ENCODE measurements at regions not wholly inside any gene's neighbourhood (a gene's known extent, or its start where the extent isn't known, plus 50 kb on each side); places are given as distances from the start of the nearest gene placed in this dataset.

DNA sequence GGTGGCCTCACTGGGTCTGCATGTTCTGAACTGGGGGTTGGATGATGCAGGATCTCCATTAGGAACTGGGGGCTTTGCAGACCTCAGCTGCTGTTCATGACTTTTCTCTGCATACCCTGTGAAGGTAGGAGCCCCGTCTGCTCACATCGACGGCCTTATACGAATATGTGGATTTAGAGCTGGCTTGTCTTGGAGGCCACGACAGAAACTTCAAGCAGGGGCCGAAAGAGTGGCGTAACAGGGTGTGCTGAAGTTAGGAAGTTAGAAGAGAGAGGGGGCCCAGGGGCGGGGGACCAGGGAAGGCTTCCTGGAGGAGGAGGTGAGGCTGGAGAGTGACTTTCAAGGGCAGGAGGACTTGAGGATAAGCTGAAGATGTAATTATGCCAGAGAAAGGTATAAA lies 144.9 kb downstream of the TSN start:
- DNase-seq (ENCODE audit: low spot score), result no peak

GRCh38 chr2:121902171-121902591 lies 146.7 kb downstream of the TSN start:
- no peak for DNase-seq (ENCODE audit: low spot score)

DNA sequence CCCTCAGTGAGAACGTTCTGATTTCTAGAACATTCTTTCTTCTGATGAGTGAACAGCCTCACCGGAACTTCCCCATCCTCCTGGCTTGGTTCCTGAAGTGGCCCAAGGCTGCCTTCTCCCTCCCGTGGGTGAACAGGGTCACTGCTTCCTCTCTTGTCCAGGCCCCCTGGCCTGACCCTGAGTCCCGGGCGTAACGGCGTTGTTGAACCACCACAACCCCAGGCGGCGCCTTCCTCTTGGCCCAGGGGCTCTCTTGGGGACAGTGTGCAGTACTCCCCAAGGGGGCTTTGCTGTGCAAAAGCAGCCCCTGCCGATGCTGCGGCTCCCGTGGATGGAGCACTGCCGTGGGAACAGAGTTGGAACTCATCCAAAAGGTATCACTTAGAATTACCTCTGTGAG lies 147.2 kb downstream of the TSN start:
- no peak for DNase-seq (ENCODE audit: low spot score)

GRCh38 chr2:121903037-121903689 lies 147.7 kb downstream of the TSN start:
- DNase-seq (ENCODE audit: low spot score), result no peak

DNA sequence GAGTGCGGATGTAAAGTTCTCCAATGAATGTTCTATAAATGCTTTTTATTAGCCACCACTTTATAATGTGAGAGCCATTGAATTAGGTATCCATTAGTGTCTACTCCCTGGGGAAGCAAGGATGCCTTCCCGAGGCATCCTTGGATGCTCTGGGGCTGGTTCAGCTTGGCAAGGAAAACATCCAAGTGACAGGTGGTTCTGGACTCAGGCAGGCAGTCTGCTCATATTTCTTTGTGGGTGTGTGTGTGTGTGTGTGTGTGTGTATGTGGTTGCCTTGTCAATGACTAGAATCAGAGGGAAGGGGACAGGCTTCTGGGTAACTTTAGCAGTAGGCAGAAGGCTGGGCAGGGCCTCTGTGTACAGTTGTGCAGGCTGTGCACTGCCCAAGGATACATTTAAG lies 149.2 kb downstream of the TSN start:
- DNase-seq (ENCODE audit: low spot score), result no peak

GRCh38 chr2:121905201-121905600 lies 149.8 kb downstream of the TSN start:
- no peak for DNase-seq (ENCODE audit: low spot score)

DNA sequence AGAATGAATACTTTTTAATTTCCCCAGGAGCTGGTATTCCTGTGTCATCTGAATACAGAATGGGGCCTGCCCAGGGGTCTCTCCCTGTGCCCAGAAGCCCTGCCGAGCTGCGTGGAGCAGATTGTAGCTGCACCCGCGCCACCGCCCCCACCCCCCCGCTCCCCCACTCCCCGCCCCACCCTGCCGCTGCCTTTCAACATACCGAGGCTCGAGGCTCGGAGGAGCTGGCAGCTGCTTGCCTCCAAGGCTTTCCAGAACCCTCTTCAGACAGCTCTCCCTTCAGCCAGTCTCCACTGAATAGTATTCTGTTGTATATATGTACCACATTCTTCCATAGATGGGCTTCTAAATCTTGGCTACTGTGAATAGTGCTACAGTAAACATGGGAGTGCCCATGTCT lies 150.7 kb downstream of the TSN start:
- no peak for DNase-seq (ENCODE audit: low spot score)

GRCh38 chr2:121907928-121908327 lies 152.5 kb downstream of the TSN start:
- no peak for DNase-seq (ENCODE audit: low spot score)

- no peak for DNase-seq (ENCODE audit: low spot score)
Measured at GRCh38 chr2:121910139-121910538, 154.7 kb downstream of the TSN start.

GRCh38 chr2:121911036-121911435 lies 155.6 kb downstream of the TSN start:
- no peak for DNase-seq (ENCODE audit: low spot score)

DNA sequence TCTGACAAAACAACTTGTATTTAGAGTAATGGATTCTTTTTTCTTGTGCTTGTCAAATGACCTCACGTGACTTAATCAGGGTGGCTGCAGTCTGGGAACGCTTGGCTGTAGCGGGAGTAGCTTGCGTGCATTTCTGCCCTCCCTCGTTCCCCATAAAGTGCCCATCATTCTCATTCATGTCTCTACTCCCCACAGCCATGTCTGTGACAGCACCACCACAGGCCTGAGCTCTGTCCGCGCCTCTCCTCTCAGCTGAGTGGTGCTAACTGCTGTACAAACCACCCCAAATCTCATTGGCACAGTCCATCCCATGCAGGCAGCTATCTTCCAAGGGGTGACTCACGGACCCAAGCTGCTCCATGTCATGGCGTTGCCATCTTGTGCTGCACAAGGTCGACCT lies 161.7 kb downstream of the TSN start:
- DNase-seq (ENCODE audit: low spot score), result no peak

- no peak for DNase-seq (ENCODE audit: low spot score)
Measured at GRCh38 chr2:121918231-121918630, 162.8 kb downstream of the TSN start.

- no peak for DNase-seq (ENCODE audit: low spot score)
Measured at GRCh38 chr2:121919803-121920202, 164.4 kb downstream of the TSN start.

- no peak for DNase-seq (ENCODE audit: low spot score)
Measured at GRCh38 chr2:121925466-121925865, 170.0 kb downstream of the TSN start.

DNA sequence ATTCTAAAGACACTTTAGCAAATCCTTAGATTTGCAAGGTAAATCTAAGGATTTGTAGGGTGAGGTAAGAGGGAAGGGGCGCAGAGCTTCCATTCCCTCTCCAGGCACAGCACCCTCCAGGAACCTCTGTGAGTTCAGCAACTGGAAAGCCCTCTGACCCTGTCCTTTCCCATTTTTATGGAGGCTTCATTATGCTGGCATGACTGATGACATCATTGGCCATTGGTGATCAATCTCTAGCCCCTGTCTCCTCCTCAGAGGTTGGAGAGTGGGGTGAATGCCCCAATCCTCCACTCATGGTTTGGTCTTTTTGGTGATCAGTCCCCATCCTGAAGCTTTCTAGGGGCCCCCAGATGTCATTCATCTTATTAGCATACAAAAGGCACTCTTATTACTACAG lies 187.8 kb downstream of the TSN start:
- no peak for DNase-seq (ENCODE audit: low spot score)

GRCh38 chr2:121944072-121944831 lies 188.8 kb downstream of the TSN start:
- DNase-seq (ENCODE audit: low spot score), result no peak

DNA sequence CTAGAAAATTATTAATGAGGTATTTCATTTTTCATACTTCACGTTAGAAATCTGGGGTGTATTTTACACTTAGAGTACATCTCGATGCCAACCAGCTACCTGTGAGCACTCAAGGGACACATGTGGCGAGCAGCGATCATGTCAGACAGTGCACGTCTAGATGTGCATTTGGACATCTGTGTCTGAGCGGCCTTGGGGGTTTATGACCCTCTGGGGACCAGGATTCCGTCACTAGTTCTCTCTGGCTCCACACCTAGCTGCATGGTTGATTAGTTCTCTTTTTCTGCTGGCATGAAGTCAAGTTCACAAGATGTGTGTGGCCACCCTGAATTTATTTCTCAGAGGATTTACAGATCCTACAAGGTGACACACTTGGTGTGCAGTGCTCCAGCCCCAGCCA lies 192.2 kb downstream of the TSN start:
- no peak for DNase-seq (ENCODE audit: low spot score)

DNA sequence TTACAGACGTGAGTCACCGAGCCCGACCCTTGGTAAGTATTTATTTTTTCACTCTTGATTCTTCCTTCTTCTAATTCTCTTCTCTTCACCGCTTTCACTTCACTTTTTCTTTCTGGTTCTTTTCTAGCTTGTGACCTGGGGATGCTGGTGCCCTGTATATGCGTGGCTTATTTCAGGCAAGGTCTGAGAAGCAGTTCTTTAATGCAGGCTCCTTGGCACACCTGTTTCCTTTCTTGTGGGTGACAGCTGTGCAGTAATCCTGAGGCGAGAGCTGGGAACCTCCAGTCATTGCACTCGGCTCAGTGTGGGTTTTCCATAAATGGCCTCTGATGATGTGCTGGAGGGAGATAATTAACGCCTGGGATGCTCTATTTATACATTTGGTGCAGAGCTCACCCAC lies 193.8 kb downstream of the TSN start:
- DNase-seq (ENCODE audit: low spot score), result no peak

DNA sequence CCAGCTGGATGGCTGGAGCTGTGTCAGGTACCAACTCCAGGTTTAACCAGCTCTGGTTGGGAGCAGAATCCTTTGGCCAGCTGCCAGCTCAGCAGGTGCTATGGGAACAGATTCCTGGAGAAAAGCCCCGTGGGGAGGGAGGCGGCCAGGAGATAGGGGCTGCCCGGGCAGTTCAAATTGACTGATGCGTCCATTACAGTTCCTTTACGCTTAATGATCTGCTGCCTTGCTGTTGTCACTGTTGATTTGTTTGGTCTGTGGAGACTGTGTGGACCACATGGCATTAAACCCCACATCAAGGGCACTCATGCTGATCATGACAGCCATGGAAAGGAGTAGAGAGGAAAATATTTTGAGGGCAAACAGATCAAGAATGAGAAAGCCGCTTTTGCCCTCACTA lies 200.0 kb downstream of the TSN start:
- DNase-seq (ENCODE audit: low spot score), result no peak

DNA sequence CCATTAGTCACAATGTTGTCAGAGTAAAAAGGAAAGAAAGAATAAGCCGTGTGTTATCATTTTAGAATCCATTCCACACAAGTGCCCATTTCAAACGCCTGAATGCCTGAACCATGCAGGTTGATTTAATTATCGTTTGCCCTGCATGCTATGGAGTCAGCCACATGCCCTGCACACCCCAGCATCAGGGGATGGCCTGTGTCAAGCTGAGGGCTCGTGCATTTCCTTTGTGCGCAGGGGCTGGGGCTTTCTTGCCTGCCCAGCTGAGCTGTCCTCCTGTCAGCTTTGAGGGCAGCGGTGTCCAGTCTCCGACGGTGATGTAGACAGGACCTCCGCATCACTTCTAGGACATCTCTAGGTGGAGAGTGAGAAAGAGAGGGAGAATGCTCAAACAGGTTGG lies 200.4 kb downstream of the TSN start:
- DNase-seq (ENCODE audit: low spot score), result no peak

GRCh38 chr2:121960251-121960650 lies 204.8 kb downstream of the TSN start:
- no peak for DNase-seq (ENCODE audit: low spot score)

DNA sequence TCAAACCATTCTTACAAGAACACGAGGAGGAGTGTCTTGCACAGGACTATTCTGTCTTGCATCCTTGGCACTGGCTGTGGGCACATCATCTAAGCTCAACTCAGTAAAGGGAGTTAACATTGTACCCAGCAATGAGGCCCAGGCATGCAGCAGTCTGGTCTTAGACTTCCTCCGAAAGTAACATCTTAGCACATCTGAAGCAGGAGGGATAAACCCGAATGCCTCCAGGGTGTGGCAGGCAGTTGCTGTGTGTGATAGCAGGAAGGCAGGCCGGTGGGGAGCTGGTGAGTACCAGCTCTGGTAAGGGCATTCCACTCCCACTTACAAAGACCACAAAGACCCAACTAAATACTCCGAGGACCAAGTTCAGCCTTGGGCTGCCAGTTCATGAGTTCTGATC lies 206.3 kb downstream of the TSN start:
- DNase-seq (ENCODE audit: low spot score), result no peak

DNA sequence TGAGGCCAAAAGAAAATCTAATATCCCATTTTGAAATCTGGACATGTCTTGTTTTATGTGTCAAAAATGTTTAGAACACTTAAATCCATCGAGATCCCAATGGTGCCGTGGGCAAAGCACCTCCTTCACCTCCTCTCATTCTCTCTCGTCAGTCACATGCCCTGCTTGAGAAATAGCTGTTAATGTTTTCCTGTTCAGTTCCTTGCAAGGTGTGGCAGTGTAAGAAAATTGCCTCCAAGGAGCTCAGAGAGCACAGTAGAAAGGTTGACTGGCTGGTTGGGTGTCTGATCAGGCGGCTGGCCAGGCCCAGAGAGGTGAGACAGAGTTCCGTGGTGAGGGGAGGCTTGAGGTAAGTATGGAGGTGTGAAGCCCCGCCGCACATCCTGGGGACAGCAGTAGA lies 210.2 kb downstream of the TSN start:
- DNase-seq (ENCODE audit: low spot score), result no peak

DNA sequence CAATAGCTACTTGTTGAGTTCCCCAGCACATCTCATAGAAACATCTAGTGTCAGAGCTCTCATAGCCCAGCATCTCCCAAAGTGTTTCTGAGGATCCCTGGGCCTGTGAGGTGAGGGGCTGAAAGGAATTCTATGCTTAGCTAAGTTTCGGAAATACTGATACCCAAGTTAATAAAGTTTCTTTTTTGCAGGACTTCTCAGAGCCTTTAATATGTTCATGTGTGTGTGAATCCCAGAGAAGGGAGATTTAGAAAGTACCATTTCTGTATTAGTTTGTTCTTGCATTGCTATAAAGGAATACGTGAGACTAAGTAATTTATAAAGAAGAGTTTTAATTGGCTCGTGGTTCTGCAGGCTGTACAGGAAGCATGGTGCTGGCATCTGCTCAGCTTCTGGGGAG lies 211.2 kb downstream of the TSN start:
- no peak for DNase-seq (ENCODE audit: low spot score)
